GM18909 (cell line): ENCODE measurements at regions not wholly inside any gene's neighbourhood (a gene's known extent, or its start where the extent isn't known, plus 50 kb on each side); places are given as distances from the start of the nearest gene placed in this dataset.
A peak's percentile ranks its signal among the peaks of the same experiment; 100 is the strongest.

Source experiments
- ATAC-seq: cut with Tn5 transposase; IDR thresholded peaks from one replicate; pipeline ENCODE4 v1.9.1; 2021; ENCODE audit warnings: mild to moderate bottlenecking; ENCODE audit not compliant: unreplicated experiment, poor library complexity

DNA sequence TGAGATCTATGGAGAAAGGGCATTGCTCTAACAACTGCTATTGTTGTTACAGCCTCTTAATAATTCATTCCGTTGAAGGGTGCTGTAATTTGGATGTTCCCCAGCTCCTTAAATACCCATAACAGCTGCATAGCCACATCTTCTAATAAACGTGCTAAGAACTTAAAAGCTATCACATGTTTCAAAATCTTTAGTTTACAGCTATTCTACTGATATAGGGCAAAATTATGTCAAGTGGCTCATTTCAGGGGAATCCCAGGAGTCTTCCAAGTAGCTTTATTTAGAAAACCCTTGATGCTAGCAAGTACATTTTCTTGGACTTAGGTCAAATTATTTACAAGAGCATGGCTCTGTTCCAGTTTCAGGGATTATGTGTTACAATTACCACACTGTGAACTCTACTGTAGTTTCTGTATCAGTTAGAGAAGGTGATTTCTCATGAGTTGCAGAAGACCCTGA lies 990.4 kb upstream of the ACO1 start:
- ATAC-seq = peak; percentile 65

DNA sequence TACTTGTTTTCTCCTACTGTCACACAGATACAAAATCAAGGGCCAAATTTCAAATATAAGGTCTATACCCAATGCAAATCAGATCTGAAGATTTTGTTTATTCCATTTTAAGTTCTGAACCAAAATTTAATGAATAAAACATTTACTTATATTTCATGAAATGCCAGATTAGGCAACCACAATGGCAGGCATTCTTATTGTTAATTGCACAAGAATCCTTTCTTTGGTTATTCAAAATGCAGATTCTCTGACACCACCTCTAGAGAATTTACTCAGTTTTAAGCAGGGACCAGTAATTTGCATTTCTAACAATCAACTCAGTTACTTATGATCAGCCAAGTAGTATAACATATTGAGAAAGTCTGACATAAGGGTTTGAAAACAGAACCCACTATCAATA lies 972.4 kb upstream of the ACO1 start:
- ATAC-seq = no peak

GRCh38 chr9:31415164-31415563 lies 969.3 kb upstream of the ACO1 start:
- no peak for ATAC-seq

- ATAC-seq = no peak
Observed at GRCh38 chr9:31418419-31418818, 966.0 kb upstream of the ACO1 start.

- peak; percentile 70 for ATAC-seq
Observed at GRCh38 chr9:31443630-31444457, 940.6 kb upstream of the ACO1 start.

GRCh38 chr9:31445357-31445756 lies 939.1 kb upstream of the ACO1 start:
- no peak for ATAC-seq

DNA sequence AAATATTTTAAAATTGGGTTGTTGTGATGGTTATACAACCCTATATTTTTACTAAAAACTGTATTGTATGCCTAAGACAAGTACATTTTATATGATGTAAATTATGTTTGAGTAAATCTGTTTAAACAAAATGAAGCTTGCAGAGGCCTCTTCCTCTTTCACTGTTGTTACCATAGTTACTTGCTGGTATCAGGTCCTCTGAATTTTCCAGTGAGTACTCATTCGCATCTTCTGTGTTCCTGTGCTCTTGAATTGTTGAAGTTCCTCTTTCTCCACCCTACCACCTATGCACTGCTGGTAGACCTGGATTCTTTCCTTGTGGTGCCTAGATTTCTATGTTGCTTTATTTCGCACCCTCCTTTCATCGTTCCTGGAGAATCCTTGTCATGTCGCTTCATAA lies 938.5 kb upstream of the ACO1 start:
- ATAC-seq = peak; percentile 75

DNA sequence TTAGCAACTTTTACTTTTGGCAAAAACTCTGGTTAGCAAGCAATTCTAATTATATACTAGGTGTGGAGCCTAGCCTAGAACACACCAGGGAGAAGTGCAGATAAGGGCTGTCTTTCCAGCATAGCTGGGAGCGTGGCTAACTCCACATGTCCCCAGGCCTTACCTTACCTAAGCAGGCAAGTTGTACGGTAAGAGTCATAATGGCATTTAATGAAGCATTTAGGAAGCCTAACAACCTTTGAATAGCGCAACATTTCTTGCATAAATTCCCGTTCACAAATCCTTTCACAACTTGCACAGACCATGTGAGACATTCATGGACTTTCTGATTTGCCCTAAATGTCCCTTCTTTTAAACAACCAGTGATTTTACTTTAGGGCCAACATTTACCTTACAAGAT lies 917.4 kb upstream of the ACO1 start:
- no peak for ATAC-seq

DNA sequence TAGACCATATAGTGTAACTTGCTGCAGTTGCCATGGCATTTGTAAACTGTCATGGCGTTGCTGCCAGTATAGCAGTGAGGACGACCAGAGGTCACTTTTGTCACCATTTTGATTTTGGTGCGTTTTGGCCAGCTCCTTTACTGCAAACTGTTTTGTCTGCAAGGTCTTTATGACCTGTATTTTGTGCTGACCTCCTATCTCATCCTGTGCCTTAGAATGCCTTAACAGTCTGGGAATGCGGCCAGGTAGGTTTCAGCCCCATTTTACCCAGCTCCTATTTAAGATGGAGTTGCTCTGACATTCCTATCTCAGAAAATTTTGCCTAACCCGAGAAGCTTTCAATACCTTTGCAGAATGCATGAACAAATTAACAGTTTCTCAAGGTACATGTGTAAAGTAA lies 914.4 kb upstream of the ACO1 start:
- no peak for ATAC-seq

- ATAC-seq = no peak
Observed at GRCh38 chr9:31471010-31471409, 913.4 kb upstream of the ACO1 start.

GRCh38 chr9:31486630-31487029 lies 897.8 kb upstream of the ACO1 start:
- ATAC-seq = no peak

- ATAC-seq = no peak
Observed at GRCh38 chr9:31490551-31491106, 893.8 kb upstream of the ACO1 start.

- ATAC-seq = no peak
Observed at GRCh38 chr9:31492229-31492628, 892.2 kb upstream of the ACO1 start.

DNA sequence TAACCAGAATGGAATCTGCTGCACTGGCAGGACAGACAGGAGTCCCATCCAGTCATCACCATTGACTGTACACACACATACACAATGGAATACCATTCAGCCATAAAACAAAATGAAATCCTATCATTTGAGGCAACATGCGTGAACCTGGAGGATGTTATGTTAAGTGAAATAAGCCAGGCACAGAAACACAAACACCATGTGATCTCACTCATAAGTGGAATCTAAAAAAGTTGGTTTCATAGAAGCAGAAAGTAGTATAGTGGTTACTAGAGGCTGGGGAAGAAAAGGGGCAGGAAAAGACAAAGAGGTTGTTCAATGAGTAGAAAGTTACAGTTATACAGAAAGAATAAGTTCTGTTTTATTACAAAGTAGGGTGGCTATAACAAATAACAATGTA lies 884.0 kb upstream of the ACO1 start:
- ATAC-seq = peak; percentile 51

- ATAC-seq = peak; percentile 68
Observed at GRCh38 chr9:31519011-31519410, 865.4 kb upstream of the ACO1 start.

- no peak for ATAC-seq
Observed at GRCh38 chr9:31519424-31519823, 865.0 kb upstream of the ACO1 start.

- no peak for ATAC-seq
Observed at GRCh38 chr9:31519826-31520225, 864.6 kb upstream of the ACO1 start.

GRCh38 chr9:31520301-31521085 lies 864.0 kb upstream of the ACO1 start:
- ATAC-seq = peak; percentile 80

DNA sequence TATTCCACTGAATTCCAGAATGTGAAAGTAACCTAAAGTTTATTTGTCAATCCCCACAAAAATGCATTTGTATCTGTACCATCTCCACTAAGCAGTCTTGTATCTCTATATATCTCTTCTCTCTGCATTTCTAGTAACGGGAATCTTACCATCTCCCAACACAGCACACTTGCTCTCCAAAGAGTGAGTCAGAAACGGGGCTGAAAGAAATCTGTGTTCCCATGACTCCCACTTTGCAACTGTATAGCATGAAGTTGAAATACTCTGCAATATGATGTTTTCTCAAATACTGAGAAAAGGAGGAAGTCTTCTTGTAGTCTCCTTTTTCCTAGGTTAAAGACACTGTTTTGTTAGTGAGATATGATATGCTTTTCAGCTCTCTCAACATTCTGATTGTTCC lies 848.8 kb upstream of the ACO1 start:
- ATAC-seq = no peak

GRCh38 chr9:31536471-31536870 lies 848.0 kb upstream of the ACO1 start:
- no peak for ATAC-seq

- no peak for ATAC-seq
Observed at GRCh38 chr9:31541721-31542281, 842.6 kb upstream of the ACO1 start.
